ENCODE measurements at regions not wholly inside any gene's neighbourhood (a gene's known extent, or its start where the extent isn't known, plus 50 kb on each side); places are given as distances from the start of the nearest gene placed in this dataset.

GRCh38 chr1:238302646-238303045 is 411.9 kb upstream of the ZP4 start:
- no peak for DNase-seq (ENCODE audit: low read depth in 2 of 2)

- DNase-seq (ENCODE audit: low read depth in 2 of 2): no peak
Measured at GRCh38 chr1:238296371-238296770, 405.6 kb upstream of the ZP4 start.

- no peak for DNase-seq (ENCODE audit: low read depth in 2 of 2)
Measured at GRCh38 chr1:238293075-238293474, 402.4 kb upstream of the ZP4 start.

- peak; percentile 4 to 6 for DNase-seq (ENCODE audit: low read depth in 2 of 2)
Measured at GRCh38 chr1:238281418-238281817, 390.7 kb upstream of the ZP4 start.

GRCh38 chr1:238279694-238280380 is 389.1 kb upstream of the ZP4 start:
- no peak for DNase-seq (ENCODE audit: low read depth in 2 of 2)

GRCh38 chr1:238272145-238272544 is 381.4 kb upstream of the ZP4 start:
- no peak for DNase-seq (ENCODE audit: low read depth in 2 of 2)

GRCh38 chr1:238265866-238266265 is 375.1 kb upstream of the ZP4 start:
- DNase-seq (ENCODE audit: low read depth in 2 of 2): no peak

GRCh38 chr1:238264951-238265350 is 374.2 kb upstream of the ZP4 start:
- DNase-seq (ENCODE audit: low read depth in 2 of 2): no peak

- no peak for DNase-seq (ENCODE audit: low read depth in 2 of 2)
Measured at GRCh38 chr1:238258510-238258909, 367.8 kb upstream of the ZP4 start.

- peak; percentile 47 to 53 for DNase-seq (ENCODE audit: low read depth in 2 of 2)
Measured at GRCh38 chr1:238257018-238257621, 366.4 kb upstream of the ZP4 start.

- DNase-seq (ENCODE audit: low read depth in 2 of 2): no peak
Measured at GRCh38 chr1:238254935-238255334, 364.2 kb upstream of the ZP4 start.

- DNase-seq (ENCODE audit: low read depth in 2 of 2): peak; percentile 11 to 18
Measured at GRCh38 chr1:238252033-238252802, 361.5 kb upstream of the ZP4 start.

GRCh38 chr1:238248356-238248755 is 357.6 kb upstream of the ZP4 start:
- no peak for DNase-seq (ENCODE audit: low read depth in 2 of 2)

- DNase-seq (ENCODE audit: low read depth in 2 of 2): no peak
Measured at GRCh38 chr1:238242181-238242580, 351.5 kb upstream of the ZP4 start.

- no peak for DNase-seq (ENCODE audit: low read depth in 2 of 2)
Measured at GRCh38 chr1:238241607-238242006, 350.9 kb upstream of the ZP4 start.

- DNase-seq (ENCODE audit: low read depth in 2 of 2): no peak
Measured at GRCh38 chr1:238239343-238239742, 348.6 kb upstream of the ZP4 start.

GRCh38 chr1:238233966-238234365 is 343.2 kb upstream of the ZP4 start:
- DNase-seq (ENCODE audit: low read depth in 2 of 2): no peak

- no peak for DNase-seq (ENCODE audit: low read depth in 2 of 2)
Measured at GRCh38 chr1:238232084-238232710, 341.5 kb upstream of the ZP4 start.

- DNase-seq (ENCODE audit: low read depth in 2 of 2): no peak
Measured at GRCh38 chr1:238226810-238227209, 336.1 kb upstream of the ZP4 start.

GRCh38 chr1:238223076-238223640 is 332.4 kb upstream of the ZP4 start:
- no peak for DNase-seq (ENCODE audit: low read depth in 2 of 2)

GRCh38 chr1:238221738-238222137 is 331.0 kb upstream of the ZP4 start:
- DNase-seq (ENCODE audit: low read depth in 2 of 2): no peak

GRCh38 chr1:238214449-238214848 is 323.7 kb upstream of the ZP4 start:
- DNase-seq (ENCODE audit: low read depth in 2 of 2): no peak

Data from fibroblast of skin of left biceps (primary cell).